ENCODE measurements at regions not wholly inside any gene's neighbourhood (a gene's known extent, or its start where the extent isn't known, plus 50 kb on each side); places are given as distances from the start of the nearest gene placed in this dataset.

DNA sequence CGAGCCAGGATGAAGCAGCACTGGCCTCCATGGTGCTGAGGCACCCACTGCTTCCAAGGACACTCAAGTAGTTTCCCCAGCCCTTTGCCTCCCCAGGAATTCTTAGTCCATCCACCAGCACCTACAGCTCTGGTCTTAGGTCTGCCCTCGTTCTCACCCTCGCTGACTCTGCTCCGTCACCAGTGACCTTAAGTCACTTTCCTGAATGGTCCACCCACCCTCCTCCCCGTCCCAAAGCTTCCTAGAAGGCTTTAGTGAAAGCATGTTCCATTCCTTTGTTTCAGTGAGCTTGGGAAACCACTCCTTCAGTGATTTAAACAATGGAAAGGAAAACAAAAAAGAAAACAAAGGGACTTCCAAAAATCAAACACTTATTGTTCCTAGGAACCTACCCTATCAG lies 54.6 kb upstream of the MAP3K1 start:
- TF ChIP-seq, protein P1, sequence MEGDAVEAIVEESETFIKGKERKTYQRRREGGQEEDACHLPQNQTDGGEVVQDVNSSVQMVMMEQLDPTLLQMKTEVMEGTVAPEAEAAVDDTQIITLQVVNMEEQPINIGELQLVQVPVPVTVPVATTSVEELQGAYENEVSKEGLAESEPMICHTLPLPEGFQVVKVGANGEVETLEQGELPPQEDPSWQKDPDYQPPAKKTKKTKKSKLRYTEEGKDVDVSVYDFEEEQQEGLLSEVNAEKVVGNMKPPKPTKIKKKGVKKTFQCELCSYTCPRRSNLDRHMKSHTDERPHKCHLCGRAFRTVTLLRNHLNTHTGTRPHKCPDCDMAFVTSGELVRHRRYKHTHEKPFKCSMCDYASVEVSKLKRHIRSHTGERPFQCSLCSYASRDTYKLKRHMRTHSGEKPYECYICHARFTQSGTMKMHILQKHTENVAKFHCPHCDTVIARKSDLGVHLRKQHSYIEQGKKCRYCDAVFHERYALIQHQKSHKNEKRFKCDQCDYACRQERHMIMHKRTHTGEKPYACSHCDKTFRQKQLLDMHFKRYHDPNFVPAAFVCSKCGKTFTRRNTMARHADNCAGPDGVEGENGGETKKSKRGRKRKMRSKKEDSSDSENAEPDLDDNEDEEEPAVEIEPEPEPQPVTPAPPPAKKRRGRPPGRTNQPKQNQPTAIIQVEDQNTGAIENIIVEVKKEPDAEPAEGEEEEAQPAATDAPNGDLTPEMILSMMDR (conservative IDR thresholded peaks at IDR 0.05; ENCODE audit: low read depth, low read length) = no peak
- no peak for TF ChIP-seq EZH2 (IDR thresholded peaks at IDR 0.05; ENCODE audit: borderline replicate concordance, low read depth, low read length, poor library complexity, severe bottlenecking)
